ENCODE measurements at regions not wholly inside any gene's neighbourhood (a gene's known extent, or its start where the extent isn't known, plus 50 kb on each side); places are given as distances from the start of the nearest gene placed in this dataset.

- H3K27ac ChIP-seq = no peak overlapping the region
- intact Hi-C loops (cut with DNase I) = no loop called here
- H3K36me3 ChIP-seq = no peaks in the 10 kb centered on the region
- no peaks in the 10 kb centered on the region for H3K9me3 ChIP-seq
- DNase-seq (no peak), ATAC-seq (no peak)
- TF ChIP-seq CTCF (IDR thresholded peaks at IDR 0.05) = no peak
- no peak overlapping the region for H3K4me3 ChIP-seq
- H3K4me1 ChIP-seq = no peaks in the 10 kb centered on the region
- no peaks in the 10 kb centered on the region for H3K27me3 ChIP-seq
These were observed 457.8 kb downstream of the PTPRC start for GRCh38 chr1:199096591-199096990.

GRCh38 chr1:199098468-199098867 is 459.6 kb downstream of the PTPRC start:
- Histone ChIP-seq H3K27me3 (no peaks in the 10 kb centered on the region), H3K9me3 (no peaks in the 10 kb centered on the region), H3K4me3 (no peak overlapping the region), H3K36me3 (no peaks in the 10 kb centered on the region), H3K27ac (no peak overlapping the region), H3K4me1 (no peaks in the 10 kb centered on the region)
- DNase-seq (no peak), ATAC-seq (peak; percentile 59)
- intact Hi-C loops (cut with DNase I) = no loop called here
- TF ChIP-seq CTCF (IDR thresholded peaks at IDR 0.05) = no peak

GRCh38 chr1:199101139-199101538 is 462.3 kb downstream of the PTPRC start:
- intact Hi-C loops (cut with DNase I) = no loop called here
- no peak for TF ChIP-seq CTCF (IDR thresholded peaks at IDR 0.05)
- Histone ChIP-seq H3K4me3 (no peak overlapping the region), H3K27me3 (no peaks in the 10 kb centered on the region), H3K9me3 (no peaks in the 10 kb centered on the region), H3K4me1 (no peaks in the 10 kb centered on the region), H3K36me3 (no peaks in the 10 kb centered on the region), H3K27ac (no peak overlapping the region)
- ATAC-seq = no peak
- no peak for DNase-seq

DNA sequence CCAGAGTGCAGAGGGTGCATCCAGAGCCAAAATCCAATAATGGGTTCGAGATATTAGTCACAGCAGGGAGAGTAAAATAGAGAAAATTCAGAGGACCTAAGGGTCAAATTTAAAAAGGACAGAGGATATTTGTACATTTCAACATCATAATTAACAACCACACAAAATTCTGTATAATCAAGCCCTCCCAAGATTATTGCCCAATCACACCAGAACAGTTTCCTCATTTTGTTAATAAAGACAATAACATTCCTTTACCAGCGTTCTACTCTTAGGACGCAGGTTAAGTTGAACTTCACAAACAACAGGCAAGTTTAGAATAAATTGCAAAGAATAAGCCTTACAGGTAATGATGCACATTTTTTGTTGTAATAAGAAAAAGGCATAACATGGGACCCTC is 462.8 kb downstream of the PTPRC start:
- intact Hi-C loops (cut with DNase I) = no loop called here
- no peaks in the 10 kb centered on the region for H3K4me1 ChIP-seq
- no peak for TF ChIP-seq CTCF (IDR thresholded peaks at IDR 0.05)
- H3K27ac ChIP-seq = no peak overlapping the region
- H3K27me3 ChIP-seq = no peaks in the 10 kb centered on the region
- no peak overlapping the region for H3K4me3 ChIP-seq
- H3K36me3 ChIP-seq = no peaks in the 10 kb centered on the region
- DNase-seq (no peak), ATAC-seq (no peak)
- no peaks in the 10 kb centered on the region for H3K9me3 ChIP-seq

- Histone ChIP-seq H3K36me3 (no peaks in the 10 kb centered on the region), H3K27me3 (no peaks in the 10 kb centered on the region), H3K9me3 (no peaks in the 10 kb centered on the region), H3K27ac (no peak overlapping the region), H3K4me3 (no peak overlapping the region), H3K4me1 (no peaks in the 10 kb centered on the region)
- no peak for DNase-seq
- intact Hi-C loops (cut with DNase I) = no loop called here
- no peak for TF ChIP-seq CTCF (IDR thresholded peaks at IDR 0.05)
- ATAC-seq = no peak
These were observed 463.4 kb downstream of the PTPRC start for GRCh38 chr1:199102239-199102638.

- Histone ChIP-seq H3K9me3 (no peaks in the 10 kb centered on the region), H3K4me3 (no peak overlapping the region), H3K27ac (no peak overlapping the region), H3K4me1 (no peaks in the 10 kb centered on the region), H3K27me3 (no peaks in the 10 kb centered on the region), H3K36me3 (no peaks in the 10 kb centered on the region)
- ATAC-seq = peak; percentile 56
- TF ChIP-seq CTCF (IDR thresholded peaks at IDR 0.05) = no peak
- intact Hi-C loops (cut with DNase I) = no loop called here
- DNase-seq = no peak
These were observed 470.3 kb downstream of the PTPRC start for GRCh38 chr1:199109160-199109559.

All from upper lobe of right lung (tissue), 1 donor.